Activated CD4-positive, alpha-beta memory T cell treated with anti-CD3 and anti-CD28 coated beads, Interleukin-2, amount 10 ng/mL, durations not matched to agents 7 days and 5 days (primary cell): ENCODE measurements at regions not wholly inside any gene's neighbourhood (a gene's known extent, or its start where the extent isn't known, plus 50 kb on each side); places are given as distances from the start of the nearest gene placed in this dataset.

ENCODE experiments used
- CTCF ChIA-PET: fragments of 350-600 bp; sonication (Branson Sonifier 250); formaldehyde crosslinking; loops from one replicate; lab custom pipeline; 2021; ENCODE audit warnings: antibody characterized with exemption, inconsistent platforms; lab: Charles Lee
- POLR2A ChIA-PET: fragments of 350-600 bp; sonication (Branson Sonifier 250); formaldehyde crosslinking; loops from one replicate; lab custom pipeline; 2021; ENCODE audit warnings: antibody characterized with exemption; lab: Charles Lee
- DNase-seq: peaks from one replicate; pipeline ENCODE4 v3.0.0-alpha.2; 2020
- H3K27ac Mint-ChIP-seq: one replicate; pipeline ENCODE4 v1.8.0; 2021; ENCODE audit warnings: mild to moderate bottlenecking, mixed read lengths
- H3K27me3 Mint-ChIP-seq: one replicate; pipeline ENCODE4 v1.8.0; 2021; ENCODE audit warnings: mixed read lengths
- H3K36me3 Mint-ChIP-seq: one replicate; pipeline ENCODE4 v1.8.0; 2021; ENCODE audit warnings: low read depth, mixed read lengths
- H3K4me1 Mint-ChIP-seq: one replicate; pipeline ENCODE4 v1.8.0; 2021; ENCODE audit warnings: mixed read lengths
- H3K4me3 Mint-ChIP-seq: one replicate; pipeline ENCODE4 v1.8.0; 2021; ENCODE audit warnings: mild to moderate bottlenecking, mixed read lengths
- H3K9me3 Mint-ChIP-seq: one replicate; pipeline ENCODE4 v1.8.0; 2021; ENCODE audit warnings: mixed read lengths

DNA sequence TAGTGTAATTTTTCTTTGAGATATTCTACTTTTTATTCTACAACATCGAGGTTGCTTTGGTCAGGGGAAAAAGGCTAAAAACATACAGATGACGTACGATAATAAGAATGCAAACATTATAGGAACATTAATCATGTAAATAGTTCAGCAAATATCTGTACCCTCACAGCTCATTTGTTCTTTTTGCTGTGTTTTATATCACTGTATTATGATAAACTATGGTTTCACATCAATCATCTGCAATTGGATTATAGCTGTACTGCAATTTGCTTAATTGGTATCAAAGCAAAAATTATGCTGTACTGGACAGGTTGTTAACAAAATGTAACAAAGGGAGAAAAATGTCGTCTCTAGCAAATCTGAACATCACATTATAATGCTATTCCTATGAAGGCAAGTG, 597.1 kb downstream of the EPHA7 start:
- CTCF ChIA-PET, result no interaction called here
- H3K9me3 Mint-ChIP-seq, result peaks cover 2% of the 10 kb centered on the region

DNA sequence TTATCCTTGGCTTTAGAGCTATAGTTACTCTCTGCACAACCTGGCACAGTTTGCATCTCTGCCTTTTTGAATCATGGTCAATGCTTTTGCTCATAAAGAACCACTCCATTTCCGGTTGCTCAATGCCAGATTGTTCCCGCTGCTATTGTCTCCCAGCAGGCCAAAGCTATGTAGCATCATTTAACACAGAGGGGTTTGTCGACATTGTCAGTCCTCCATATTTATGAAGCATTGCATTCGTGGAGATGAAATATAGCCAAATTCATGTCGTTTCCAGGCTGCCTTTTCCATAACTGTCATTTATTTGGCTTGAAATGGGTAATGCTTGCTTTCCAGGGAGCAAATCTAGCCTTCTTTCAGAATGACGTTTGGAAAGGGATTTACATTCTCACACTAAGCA, 598.8 kb downstream of the EPHA7 start:
- DNase-seq, result no peak
- CTCF ChIA-PET, result no interaction called here
- no peak overlapping the region for H3K27ac Mint-ChIP-seq
- no peaks in the 10 kb centered on the region for H3K9me3 Mint-ChIP-seq
- POLR2A ChIA-PET, result no interaction called here
- H3K4me1 Mint-ChIP-seq, result no peaks in the 10 kb centered on the region
- H3K27me3 Mint-ChIP-seq, result no peaks in the 10 kb centered on the region
- H3K36me3 Mint-ChIP-seq, result no peaks in the 10 kb centered on the region
- H3K4me3 Mint-ChIP-seq, result no peak overlapping the region

More for the DNA sequence above, 597.1 kb downstream of the EPHA7 start:
- Mint-ChIP-seq H3K27ac (no peak overlapping the region), H3K36me3 (no peaks in the 10 kb centered on the region), H3K4me3 (no peak overlapping the region), H3K27me3 (no peaks in the 10 kb centered on the region), H3K4me1 (no peaks in the 10 kb centered on the region)
- no peak for DNase-seq
- POLR2A ChIA-PET, result no interaction called here

- Mint-ChIP-seq H3K36me3 (no peaks in the 10 kb centered on the region), H3K4me1 (no peaks in the 10 kb centered on the region), H3K9me3 (no peaks in the 10 kb centered on the region), H3K27me3 (no peaks in the 10 kb centered on the region), H3K4me3 (no peak overlapping the region), H3K27ac (no peak overlapping the region)
- ChIA-PET POLR2A (no interaction called here), CTCF (no interaction called here)
- no peak for DNase-seq
These were observed 608.4 kb downstream of the EPHA7 start for GRCh38 chr6:92810913-92811312.

GRCh38 chr6:92806254-92806653, 613.1 kb downstream of the EPHA7 start:
- Mint-ChIP-seq H3K27me3 (no peaks in the 10 kb centered on the region), H3K4me3 (no peak overlapping the region), H3K36me3 (no peaks in the 10 kb centered on the region), H3K4me1 (no peaks in the 10 kb centered on the region), H3K9me3 (no peaks in the 10 kb centered on the region), H3K27ac (no peak overlapping the region)
- POLR2A ChIA-PET, result no interaction called here
- CTCF ChIA-PET, result no interaction called here
- DNase-seq, result no peak

DNA sequence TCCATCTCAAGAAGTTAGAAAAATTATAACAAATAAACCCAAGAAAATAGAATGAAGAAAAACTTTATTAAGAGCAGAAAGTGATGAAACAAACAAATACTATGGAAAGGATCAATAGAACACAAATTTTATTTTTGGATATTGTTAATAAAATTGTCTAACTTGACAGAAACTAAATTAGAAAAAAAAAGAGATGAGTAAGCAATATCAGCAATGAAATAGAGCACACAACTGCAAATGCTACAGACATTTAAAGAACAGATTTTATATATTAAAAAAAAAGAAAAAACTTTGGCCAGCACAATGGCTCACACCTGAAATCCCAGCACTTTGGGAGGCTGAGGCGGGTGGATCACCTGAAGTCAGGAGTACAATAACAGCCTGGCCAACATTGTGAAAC, 628.0 kb downstream of the EPHA7 start:
- DNase-seq, result no peak
- no peak overlapping the region for H3K4me3 Mint-ChIP-seq
- H3K9me3 Mint-ChIP-seq, result peaks cover 7% of the 10 kb centered on the region
- no peaks in the 10 kb centered on the region for H3K27me3 Mint-ChIP-seq
- no peaks in the 10 kb centered on the region for H3K36me3 Mint-ChIP-seq
- CTCF ChIA-PET, result no interaction called here
- no peak overlapping the region for H3K27ac Mint-ChIP-seq
- POLR2A ChIA-PET, result no interaction called here
- H3K4me1 Mint-ChIP-seq, result no peaks in the 10 kb centered on the region

- DNase-seq, result no peak
- H3K27ac Mint-ChIP-seq, result no peak overlapping the region
- H3K36me3 Mint-ChIP-seq, result no peaks in the 10 kb centered on the region
- H3K4me1 Mint-ChIP-seq, result no peaks in the 10 kb centered on the region
- H3K4me3 Mint-ChIP-seq, result no peak overlapping the region
- H3K9me3 Mint-ChIP-seq, result peaks cover 10% of the 10 kb centered on the region
- ChIA-PET CTCF (no interaction called here), POLR2A (no interaction called here)
- H3K27me3 Mint-ChIP-seq, result no peaks in the 10 kb centered on the region
These were observed 629.0 kb downstream of the EPHA7 start for GRCh38 chr6:92790381-92790780.

- Mint-ChIP-seq H3K27me3 (no peaks in the 10 kb centered on the region), H3K36me3 (no peaks in the 10 kb centered on the region), H3K4me1 (no peaks in the 10 kb centered on the region), H3K9me3 (peaks cover 13% of the 10 kb centered on the region), H3K27ac (no peak overlapping the region), H3K4me3 (no peak overlapping the region)
- ChIA-PET CTCF (no interaction called here), POLR2A (no interaction called here)
- DNase-seq, result no peak
These were observed 635.1 kb downstream of the EPHA7 start for GRCh38 chr6:92784235-92784634.

GRCh38 chr6:92779746-92780145, 639.6 kb downstream of the EPHA7 start:
- H3K27me3 Mint-ChIP-seq, result no peaks in the 10 kb centered on the region
- ChIA-PET CTCF (no interaction called here), POLR2A (no interaction called here)
- DNase-seq, result no peak
- H3K27ac Mint-ChIP-seq, result no peak overlapping the region
- H3K36me3 Mint-ChIP-seq, result no peaks in the 10 kb centered on the region
- H3K9me3 Mint-ChIP-seq, result peaks cover 3% of the 10 kb centered on the region
- H3K4me3 Mint-ChIP-seq, result no peak overlapping the region
- no peaks in the 10 kb centered on the region for H3K4me1 Mint-ChIP-seq

DNA sequence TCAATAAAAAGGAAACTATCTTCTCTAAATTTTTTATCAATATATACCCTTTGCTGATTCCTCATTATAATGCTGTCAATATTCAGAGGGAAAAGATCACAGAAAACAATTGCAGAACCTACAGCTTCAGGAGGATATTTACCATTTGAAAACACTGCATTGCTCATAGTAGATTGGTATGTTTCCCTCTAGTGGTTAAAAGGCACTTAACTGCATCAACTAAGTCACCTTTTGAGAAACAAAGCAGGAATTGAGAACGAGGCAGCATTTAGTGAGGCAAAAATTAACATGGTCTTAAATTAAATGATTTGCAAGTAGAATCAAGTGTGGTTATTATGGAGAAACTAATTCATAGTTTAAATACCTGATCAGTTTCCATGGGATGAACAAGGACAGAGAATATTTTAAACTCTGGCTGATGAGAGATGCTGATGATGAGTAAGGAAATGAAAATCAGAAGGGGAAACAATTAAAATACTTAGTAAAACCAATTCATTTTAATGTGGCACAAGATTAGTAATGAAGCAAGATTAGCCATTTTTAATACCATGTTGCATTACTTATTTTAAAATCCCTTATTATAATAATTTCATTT, 642.1 kb downstream of the EPHA7 start:
- DNase-seq, result no peak
- Mint-ChIP-seq H3K27me3 (no peaks in the 10 kb centered on the region), H3K4me3 (no peak overlapping the region), H3K4me1 (no peaks in the 10 kb centered on the region), H3K36me3 (no peaks in the 10 kb centered on the region), H3K9me3 (no peaks in the 10 kb centered on the region), H3K27ac (no peak overlapping the region)
- POLR2A ChIA-PET, result no interaction called here
- CTCF ChIA-PET, result no interaction called here

GRCh38 chr6:92770540-92770939, 648.8 kb downstream of the EPHA7 start:
- CTCF ChIA-PET, result no interaction called here
- POLR2A ChIA-PET, result no interaction called here
- no peak overlapping the region for H3K27ac Mint-ChIP-seq
- no peaks in the 10 kb centered on the region for H3K4me1 Mint-ChIP-seq
- DNase-seq, result no peak
- no peaks in the 10 kb centered on the region for H3K27me3 Mint-ChIP-seq
- H3K36me3 Mint-ChIP-seq, result no peaks in the 10 kb centered on the region
- H3K4me3 Mint-ChIP-seq, result no peak overlapping the region
- H3K9me3 Mint-ChIP-seq, result peaks cover 2% of the 10 kb centered on the region

GRCh38 chr6:92767101-92767500, 652.3 kb downstream of the EPHA7 start:
- Mint-ChIP-seq H3K27me3 (no peaks in the 10 kb centered on the region), H3K27ac (no peak overlapping the region), H3K4me3 (no peak overlapping the region), H3K36me3 (no peaks in the 10 kb centered on the region), H3K4me1 (no peaks in the 10 kb centered on the region), H3K9me3 (peaks cover 2% of the 10 kb centered on the region)
- no peak for DNase-seq
- ChIA-PET POLR2A (no interaction called here), CTCF (no interaction called here)

GRCh38 chr6:92763680-92764079, 655.7 kb downstream of the EPHA7 start:
- Mint-ChIP-seq H3K4me3 (no peak overlapping the region), H3K4me1 (no peaks in the 10 kb centered on the region), H3K36me3 (no peaks in the 10 kb centered on the region), H3K27ac (no peak overlapping the region), H3K9me3 (peaks cover 2% of the 10 kb centered on the region), H3K27me3 (no peaks in the 10 kb centered on the region)
- DNase-seq, result no peak
- CTCF ChIA-PET, result no interaction called here
- POLR2A ChIA-PET, result no interaction called here

DNA sequence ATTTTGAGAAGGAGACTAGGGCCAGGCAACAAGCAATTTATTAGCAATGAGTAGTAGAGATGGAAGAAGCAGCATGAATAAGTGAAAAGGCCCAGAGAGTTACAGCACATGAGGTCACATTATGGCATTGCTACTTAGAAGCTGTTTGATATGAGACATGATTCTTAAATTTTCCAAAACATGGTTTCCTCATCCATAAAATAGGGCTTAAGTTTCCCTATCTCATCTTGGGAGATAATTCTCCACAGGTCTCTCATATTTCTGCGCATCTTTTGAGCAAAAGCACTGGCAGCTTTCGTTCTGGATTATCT, 656.1 kb downstream of the EPHA7 start:
- ChIA-PET CTCF (no interaction called here), POLR2A (no interaction called here)
- Mint-ChIP-seq H3K36me3 (no peaks in the 10 kb centered on the region), H3K27me3 (no peaks in the 10 kb centered on the region), H3K27ac (no peak overlapping the region), H3K4me3 (no peak overlapping the region), H3K9me3 (peaks cover 2% of the 10 kb centered on the region), H3K4me1 (no peaks in the 10 kb centered on the region)
- DNase-seq, result no peak

GRCh38 chr6:92762443-92763273, 656.7 kb downstream of the EPHA7 start:
- DNase-seq, result no peak
- Mint-ChIP-seq H3K4me1 (no peaks in the 10 kb centered on the region), H3K36me3 (no peaks in the 10 kb centered on the region), H3K27ac (no peak overlapping the region), H3K4me3 (no peak overlapping the region), H3K27me3 (no peaks in the 10 kb centered on the region), H3K9me3 (peaks cover 2% of the 10 kb centered on the region)
- ChIA-PET CTCF (no interaction called here), POLR2A (interaction anchor here (0.7 kb wide), 1 partner anchor 23 kb away, joined by 3 read pairs; no protein-coding TSS in a partner anchor)
